GM12878 (cell line): ENCODE measurements at regions not wholly inside any gene's neighbourhood (a gene's known extent, or its start where the extent isn't known, plus 50 kb on each side); places are given as distances from the start of the nearest gene placed in this dataset.

Experiments
- CBFB ChIP-seq: IDR thresholded peaks from 2 replicates; pipeline ENCODE4 v1.6.1; 2016; ENCODE audit warnings: antibody characterized with exemption, low read depth
- ELK1 ChIP-seq: IDR thresholded peaks from 2 replicates; pipeline ENCODE4 v1.6.1; 2012; ENCODE audit warnings: low read depth, low read length, improper control_type of control experiment
- EP300 ChIP-seq, 2 experiments: fragments of 150-350 bp in 1 of 2; IDR thresholded peaks; 2 replicates each; pipeline ENCODE4 v1.6.1; 2011 to 2012; ENCODE audit warnings: low read depth in 2 of 2, low read length in 2 of 2, borderline replicate concordance in 1 of 2, improper control_type of control experiment in 1 of 2, inconsistent platforms in 1 of 2; ENCODE audit not compliant: control insufficient read depth in 1 of 2
- JUND ChIP-seq: IDR thresholded peaks from 2 replicates; pipeline ENCODE4 v1.6.1; 2012; ENCODE audit warnings: low read depth, mild to moderate bottlenecking, low read length, improper control_type of control experiment, moderate library complexity
- RAD21 ChIP-seq: IDR thresholded peaks from 2 replicates; pipeline ENCODE4 v1.6.1; 2011; ENCODE audit warnings: mild to moderate bottlenecking, low read depth, low read length, moderate library complexity; ENCODE audit not compliant: insufficient read depth
- SPI1 ChIP-seq: IDR thresholded peaks from 2 replicates; pipeline ENCODE4 v1.6.1; 2011; ENCODE audit warnings: low read depth, mild to moderate bottlenecking, low read length, moderate library complexity, borderline replicate concordance; ENCODE audit not compliant: insufficient read depth

- TF ChIP-seq SPI1, result no peak
- TF ChIP-seq EP300 (IDR thresholded peaks at IDR 0.05; ENCODE audit: borderline replicate concordance in 1 of 2, control insufficient read depth in 1 of 2, low read depth in 2 of 2, low read length in 2 of 2), result no peak
- no peak for TF ChIP-seq JUND
- no peak for TF ChIP-seq CBFB
- TF ChIP-seq RAD21, result no peak
- TF ChIP-seq ELK1, result no peak
Measured at GRCh38 chr4:134948110-134948642, 746.6 kb upstream of the PABPC4L start.
